ENCODE measurements at regions not wholly inside any gene's neighbourhood (a gene's known extent, or its start where the extent isn't known, plus 50 kb on each side); places are given as distances from the start of the nearest gene placed in this dataset.

GRCh38 chr14:87286826-87287225 lies 706.2 kb downstream of the GALC start:
- Histone ChIP-seq H3K4me3 (ENCODE audit: insufficient read depth, low read depth, low read length, poor library complexity, severe bottlenecking) (no peak overlapping the region), H3K9me3 (ENCODE audit: control insufficient read depth, low read length) (no peaks in the 10 kb centered on the region), H3K27ac (ENCODE audit: insufficient read depth, low read length, poor library complexity, severe bottlenecking) (no peak overlapping the region), H3K27me3 (replicated peaks; ENCODE audit: control insufficient read depth, insufficient read depth, low read length, poor library complexity, severe bottlenecking) (no peaks in the 10 kb centered on the region), H3K36me3 (ENCODE audit: control insufficient read depth, insufficient read depth, low read length) (no peaks in the 10 kb centered on the region), H3K4me1 (ENCODE audit: control insufficient read depth, insufficient read depth, low read length, poor library complexity, severe bottlenecking) (no peaks in the 10 kb centered on the region)
- no peak for DNase-seq

- Histone ChIP-seq H3K9me3 (ENCODE audit: control insufficient read depth, low read length) (no peaks in the 10 kb centered on the region), H3K27me3 (replicated peaks; ENCODE audit: control insufficient read depth, insufficient read depth, low read length, poor library complexity, severe bottlenecking) (no peaks in the 10 kb centered on the region), H3K27ac (ENCODE audit: insufficient read depth, low read length, poor library complexity, severe bottlenecking) (no peak overlapping the region), H3K36me3 (ENCODE audit: control insufficient read depth, insufficient read depth, low read length) (no peaks in the 10 kb centered on the region), H3K4me1 (ENCODE audit: control insufficient read depth, insufficient read depth, low read length, poor library complexity, severe bottlenecking) (no peaks in the 10 kb centered on the region), H3K4me3 (ENCODE audit: insufficient read depth, low read depth, low read length, poor library complexity, severe bottlenecking) (no peak overlapping the region)
- no peak for DNase-seq
These were observed 706.8 kb downstream of the GALC start for GRCh38 chr14:87286191-87286590.

GRCh38 chr14:87285506-87285905 lies 707.5 kb downstream of the GALC start:
- Histone ChIP-seq H3K36me3 (ENCODE audit: control insufficient read depth, insufficient read depth, low read length) (no peaks in the 10 kb centered on the region), H3K27me3 (replicated peaks; ENCODE audit: control insufficient read depth, insufficient read depth, low read length, poor library complexity, severe bottlenecking) (no peaks in the 10 kb centered on the region), H3K4me1 (ENCODE audit: control insufficient read depth, insufficient read depth, low read length, poor library complexity, severe bottlenecking) (no peaks in the 10 kb centered on the region), H3K27ac (ENCODE audit: insufficient read depth, low read length, poor library complexity, severe bottlenecking) (no peak overlapping the region), H3K4me3 (ENCODE audit: insufficient read depth, low read depth, low read length, poor library complexity, severe bottlenecking) (no peak overlapping the region), H3K9me3 (ENCODE audit: control insufficient read depth, low read length) (no peaks in the 10 kb centered on the region)
- no peak for DNase-seq

GRCh38 chr14:87283547-87283946 lies 709.4 kb downstream of the GALC start:
- no peak for DNase-seq
- Histone ChIP-seq H3K27ac (ENCODE audit: insufficient read depth, low read length, poor library complexity, severe bottlenecking) (no peak overlapping the region), H3K36me3 (ENCODE audit: control insufficient read depth, insufficient read depth, low read length) (no peaks in the 10 kb centered on the region), H3K4me3 (ENCODE audit: insufficient read depth, low read depth, low read length, poor library complexity, severe bottlenecking) (no peak overlapping the region), H3K27me3 (replicated peaks; ENCODE audit: control insufficient read depth, insufficient read depth, low read length, poor library complexity, severe bottlenecking) (no peaks in the 10 kb centered on the region), H3K9me3 (ENCODE audit: control insufficient read depth, low read length) (no peaks in the 10 kb centered on the region), H3K4me1 (ENCODE audit: control insufficient read depth, insufficient read depth, low read length, poor library complexity, severe bottlenecking) (no peaks in the 10 kb centered on the region)

- no peak overlapping the region for H3K4me3 ChIP-seq (ENCODE audit: insufficient read depth, low read depth, low read length, poor library complexity, severe bottlenecking)
These were observed 710.7 kb downstream of the GALC start for GRCh38 chr14:87282266-87282665.

GRCh38 chr14:87278415-87278814 lies 714.6 kb downstream of the GALC start:
- no peak overlapping the region for H3K4me3 ChIP-seq (ENCODE audit: insufficient read depth, low read depth, low read length, poor library complexity, severe bottlenecking)
- no peak overlapping the region for H3K27ac ChIP-seq (ENCODE audit: insufficient read depth, low read length, poor library complexity, severe bottlenecking)
- H3K4me1 ChIP-seq (ENCODE audit: control insufficient read depth, insufficient read depth, low read length, poor library complexity, severe bottlenecking): no peaks in the 10 kb centered on the region
- H3K9me3 ChIP-seq (ENCODE audit: control insufficient read depth, low read length): no peaks in the 10 kb centered on the region
- H3K36me3 ChIP-seq (ENCODE audit: control insufficient read depth, insufficient read depth, low read length): no peaks in the 10 kb centered on the region
- no peak for DNase-seq
- H3K27me3 ChIP-seq (replicated peaks; ENCODE audit: control insufficient read depth, insufficient read depth, low read length, poor library complexity, severe bottlenecking): no peaks in the 10 kb centered on the region

More at GRCh38 chr14:87282266-87282665, 710.7 kb downstream of the GALC start:
- no peaks in the 10 kb centered on the region for H3K36me3 ChIP-seq (ENCODE audit: control insufficient read depth, insufficient read depth, low read length)
- no peak for DNase-seq
- no peak overlapping the region for H3K27ac ChIP-seq (ENCODE audit: insufficient read depth, low read length, poor library complexity, severe bottlenecking)
- no peaks in the 10 kb centered on the region for H3K27me3 ChIP-seq (replicated peaks; ENCODE audit: control insufficient read depth, insufficient read depth, low read length, poor library complexity, severe bottlenecking)
- no peaks in the 10 kb centered on the region for H3K4me1 ChIP-seq (ENCODE audit: control insufficient read depth, insufficient read depth, low read length, poor library complexity, severe bottlenecking)
- H3K9me3 ChIP-seq (ENCODE audit: control insufficient read depth, low read length): no peaks in the 10 kb centered on the region

- Histone ChIP-seq H3K4me1 (ENCODE audit: control insufficient read depth, insufficient read depth, low read length, poor library complexity, severe bottlenecking) (no peaks in the 10 kb centered on the region), H3K27ac (ENCODE audit: insufficient read depth, low read length, poor library complexity, severe bottlenecking) (no peak overlapping the region), H3K4me3 (ENCODE audit: insufficient read depth, low read depth, low read length, poor library complexity, severe bottlenecking) (no peak overlapping the region), H3K36me3 (ENCODE audit: control insufficient read depth, insufficient read depth, low read length) (no peaks in the 10 kb centered on the region), H3K9me3 (ENCODE audit: control insufficient read depth, low read length) (no peaks in the 10 kb centered on the region), H3K27me3 (replicated peaks; ENCODE audit: control insufficient read depth, insufficient read depth, low read length, poor library complexity, severe bottlenecking) (no peaks in the 10 kb centered on the region)
- DNase-seq: no peak
These were observed 721.7 kb downstream of the GALC start for GRCh38 chr14:87271331-87271730.

GRCh38 chr14:87268997-87269396 lies 724.0 kb downstream of the GALC start:
- no peak overlapping the region for H3K27ac ChIP-seq (ENCODE audit: insufficient read depth, low read length, poor library complexity, severe bottlenecking)
- no peaks in the 10 kb centered on the region for H3K9me3 ChIP-seq (ENCODE audit: control insufficient read depth, low read length)
- H3K4me1 ChIP-seq (ENCODE audit: control insufficient read depth, insufficient read depth, low read length, poor library complexity, severe bottlenecking): no peaks in the 10 kb centered on the region
- no peak for DNase-seq
- H3K27me3 ChIP-seq (replicated peaks; ENCODE audit: control insufficient read depth, insufficient read depth, low read length, poor library complexity, severe bottlenecking): no peaks in the 10 kb centered on the region
- no peak overlapping the region for H3K4me3 ChIP-seq (ENCODE audit: insufficient read depth, low read depth, low read length, poor library complexity, severe bottlenecking)
- no peaks in the 10 kb centered on the region for H3K36me3 ChIP-seq (ENCODE audit: control insufficient read depth, insufficient read depth, low read length)

GRCh38 chr14:87264796-87265195 lies 728.2 kb downstream of the GALC start:
- no peak overlapping the region for H3K4me3 ChIP-seq (ENCODE audit: insufficient read depth, low read depth, low read length, poor library complexity, severe bottlenecking)
- DNase-seq: no peak
- H3K36me3 ChIP-seq (ENCODE audit: control insufficient read depth, insufficient read depth, low read length): no peaks in the 10 kb centered on the region
- H3K4me1 ChIP-seq (ENCODE audit: control insufficient read depth, insufficient read depth, low read length, poor library complexity, severe bottlenecking): no peaks in the 10 kb centered on the region
- no peak overlapping the region for H3K27ac ChIP-seq (ENCODE audit: insufficient read depth, low read length, poor library complexity, severe bottlenecking)
- no peaks in the 10 kb centered on the region for H3K9me3 ChIP-seq (ENCODE audit: control insufficient read depth, low read length)
- no peaks in the 10 kb centered on the region for H3K27me3 ChIP-seq (replicated peaks; ENCODE audit: control insufficient read depth, insufficient read depth, low read length, poor library complexity, severe bottlenecking)

- no peaks in the 10 kb centered on the region for H3K27me3 ChIP-seq (replicated peaks; ENCODE audit: control insufficient read depth, insufficient read depth, low read length, poor library complexity, severe bottlenecking)
- H3K27ac ChIP-seq (ENCODE audit: insufficient read depth, low read length, poor library complexity, severe bottlenecking): no peak overlapping the region
- no peaks in the 10 kb centered on the region for H3K9me3 ChIP-seq (ENCODE audit: control insufficient read depth, low read length)
- no peak overlapping the region for H3K4me3 ChIP-seq (ENCODE audit: insufficient read depth, low read depth, low read length, poor library complexity, severe bottlenecking)
- H3K36me3 ChIP-seq (ENCODE audit: control insufficient read depth, insufficient read depth, low read length): no peaks in the 10 kb centered on the region
- H3K4me1 ChIP-seq (ENCODE audit: control insufficient read depth, insufficient read depth, low read length, poor library complexity, severe bottlenecking): no peaks in the 10 kb centered on the region
- DNase-seq: no peak
These were observed 728.7 kb downstream of the GALC start for GRCh38 chr14:87264272-87264785.

GRCh38 chr14:87261621-87262020 lies 731.4 kb downstream of the GALC start:
- H3K27ac ChIP-seq (ENCODE audit: insufficient read depth, low read length, poor library complexity, severe bottlenecking): no peak overlapping the region
- no peak for DNase-seq
- no peak overlapping the region for H3K4me3 ChIP-seq (ENCODE audit: insufficient read depth, low read depth, low read length, poor library complexity, severe bottlenecking)
- no peaks in the 10 kb centered on the region for H3K4me1 ChIP-seq (ENCODE audit: control insufficient read depth, insufficient read depth, low read length, poor library complexity, severe bottlenecking)
- no peaks in the 10 kb centered on the region for H3K9me3 ChIP-seq (ENCODE audit: control insufficient read depth, low read length)
- H3K27me3 ChIP-seq (replicated peaks; ENCODE audit: control insufficient read depth, insufficient read depth, low read length, poor library complexity, severe bottlenecking): no peaks in the 10 kb centered on the region
- no peaks in the 10 kb centered on the region for H3K36me3 ChIP-seq (ENCODE audit: control insufficient read depth, insufficient read depth, low read length)
